HEK293T (cell line): ENCODE measurements at regions not wholly inside any gene's neighbourhood (a gene's known extent, or its start where the extent isn't known, plus 50 kb on each side); places are given as distances from the start of the nearest gene placed in this dataset.

Source experiments
- FOXA1 ChIP-seq: fragments of 450-650 bp; IDR thresholded peaks from 2 replicates; pipeline ENCODE4 v1.6.1; 2016; ENCODE audit warnings: mild to moderate bottlenecking
- HDGF ChIP-seq: fragments of 450-650 bp; IDR thresholded peaks from 2 replicates; pipeline ENCODE4 v1.6.1; 2017; ENCODE audit warnings: antibody characterized with exemption, borderline replicate concordance
- NFRKB ChIP-seq: fragments of 450-650 bp; IDR thresholded peaks from 2 replicates; pipeline ENCODE4 v1.6.1; 2016; ENCODE audit warnings: mild to moderate bottlenecking, moderate library complexity
- SP1 ChIP-seq: fragments of 450-650 bp; IDR thresholded peaks from 2 replicates; pipeline ENCODE4 v1.6.1; 2017

DNA sequence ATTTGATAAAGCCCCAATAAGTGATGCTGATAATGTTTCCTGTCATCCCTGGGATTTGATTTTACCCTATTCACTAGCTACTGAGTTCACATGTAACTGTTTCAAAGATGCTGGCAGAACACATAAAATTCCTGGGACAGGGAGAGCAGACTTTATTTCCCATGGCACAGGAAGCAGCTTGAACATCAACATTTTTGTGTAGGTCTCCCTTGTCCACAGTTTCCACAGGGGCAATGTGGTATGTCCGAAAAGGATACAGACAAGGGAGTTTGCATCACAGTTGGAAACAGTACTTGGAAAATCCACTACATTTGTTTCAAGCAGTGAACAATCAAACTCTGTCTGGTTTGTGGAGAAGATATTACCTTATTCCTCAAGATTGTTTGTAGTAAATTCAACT is 129.2 kb upstream of the KLHL4 start:
- TF ChIP-seq HDGF (no peak), FOXA1 (no peak), NFRKB (no peak), SP1 (no peak)
